ENCODE measurements at regions not wholly inside any gene's neighbourhood (a gene's known extent, or its start where the extent isn't known, plus 50 kb on each side); places are given as distances from the start of the nearest gene placed in this dataset.

DNA sequence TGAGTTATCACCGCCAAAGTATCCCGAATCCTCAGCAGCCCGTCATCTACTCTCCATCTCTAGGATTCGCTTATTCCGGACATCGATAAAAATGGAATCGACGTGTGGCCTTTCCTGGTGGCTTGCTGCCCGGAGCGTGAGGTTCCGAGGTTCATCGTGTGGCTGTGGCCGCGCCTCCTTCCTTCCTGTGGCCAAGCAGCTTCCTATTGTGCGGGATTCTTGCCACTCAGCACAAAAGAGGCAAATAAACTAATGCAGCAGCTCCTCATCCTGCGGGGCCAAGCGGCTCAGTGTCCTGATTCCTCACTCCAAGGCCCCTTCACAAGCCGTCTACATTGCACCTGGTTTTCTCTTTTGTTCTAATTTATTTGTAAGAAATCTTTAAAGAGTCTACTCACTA is 800.9 kb downstream of the CDH9 start:
- no peak overlapping the region for H2AFZ ChIP-seq (ENCODE audit: low read depth, low read length)
- H3K4me2 ChIP-seq (ENCODE audit: low read length): no peak overlapping the region
- no peak overlapping the region for H3K27ac ChIP-seq (ENCODE audit: low read length)
- H3K79me2 ChIP-seq (replicated peaks; ENCODE audit: insufficient read depth, low read length): no peaks in the 10 kb centered on the region
- TF ChIP-seq POLR2AphosphoS5 (IDR thresholded peaks at IDR 0.05) (no peak), MXI1 (conservative IDR thresholded peaks at IDR 0.05; ENCODE audit: poor library complexity, severe bottlenecking) (no peak), SMC3 (conservative IDR thresholded peaks at IDR 0.05; ENCODE audit: poor library complexity) (no peak), TAF1 (IDR thresholded peaks at IDR 0.05; ENCODE audit: low read depth) (no peak), EZH2 (IDR thresholded peaks at IDR 0.05; ENCODE audit: borderline replicate concordance, insufficient read depth, low read length, poor library complexity, severe bottlenecking) (no peak), EP300 (conservative IDR thresholded peaks at IDR 0.05; ENCODE audit: poor library complexity, severe bottlenecking) (no peak)
- TF ChIP-seq, protein P1, sequence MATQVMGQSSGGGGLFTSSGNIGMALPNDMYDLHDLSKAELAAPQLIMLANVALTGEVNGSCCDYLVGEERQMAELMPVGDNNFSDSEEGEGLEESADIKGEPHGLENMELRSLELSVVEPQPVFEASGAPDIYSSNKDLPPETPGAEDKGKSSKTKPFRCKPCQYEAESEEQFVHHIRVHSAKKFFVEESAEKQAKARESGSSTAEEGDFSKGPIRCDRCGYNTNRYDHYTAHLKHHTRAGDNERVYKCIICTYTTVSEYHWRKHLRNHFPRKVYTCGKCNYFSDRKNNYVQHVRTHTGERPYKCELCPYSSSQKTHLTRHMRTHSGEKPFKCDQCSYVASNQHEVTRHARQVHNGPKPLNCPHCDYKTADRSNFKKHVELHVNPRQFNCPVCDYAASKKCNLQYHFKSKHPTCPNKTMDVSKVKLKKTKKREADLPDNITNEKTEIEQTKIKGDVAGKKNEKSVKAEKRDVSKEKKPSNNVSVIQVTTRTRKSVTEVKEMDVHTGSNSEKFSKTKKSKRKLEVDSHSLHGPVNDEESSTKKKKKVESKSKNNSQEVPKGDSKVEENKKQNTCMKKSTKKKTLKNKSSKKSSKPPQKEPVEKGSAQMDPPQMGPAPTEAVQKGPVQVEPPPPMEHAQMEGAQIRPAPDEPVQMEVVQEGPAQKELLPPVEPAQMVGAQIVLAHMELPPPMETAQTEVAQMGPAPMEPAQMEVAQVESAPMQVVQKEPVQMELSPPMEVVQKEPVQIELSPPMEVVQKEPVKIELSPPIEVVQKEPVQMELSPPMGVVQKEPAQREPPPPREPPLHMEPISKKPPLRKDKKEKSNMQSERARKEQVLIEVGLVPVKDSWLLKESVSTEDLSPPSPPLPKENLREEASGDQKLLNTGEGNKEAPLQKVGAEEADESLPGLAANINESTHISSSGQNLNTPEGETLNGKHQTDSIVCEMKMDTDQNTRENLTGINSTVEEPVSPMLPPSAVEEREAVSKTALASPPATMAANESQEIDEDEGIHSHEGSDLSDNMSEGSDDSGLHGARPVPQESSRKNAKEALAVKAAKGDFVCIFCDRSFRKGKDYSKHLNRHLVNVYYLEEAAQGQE (IDR thresholded peaks at IDR 0.05; ENCODE audit: borderline replicate concordance): no peak
- H4K20me1 ChIP-seq (ENCODE audit: insufficient read depth): no peaks in the 10 kb centered on the region
- H3F3A ChIP-seq (ENCODE audit: insufficient read depth, low read length, poor library complexity, severe bottlenecking): no peaks in the 10 kb centered on the region
- H3K4me3 ChIP-seq (ENCODE audit: low read length): no peak overlapping the region
- H3K9me3 ChIP-seq (ENCODE audit: low read length): no peaks in the 10 kb centered on the region
- no peaks in the 10 kb centered on the region for H3K27me3 ChIP-seq (ENCODE audit: insufficient read depth, low read depth, low read length)
- H3K9me2 ChIP-seq (ENCODE audit: insufficient read depth, low read length): no peaks in the 10 kb centered on the region
- H3K36me3 ChIP-seq (ENCODE audit: insufficient read depth, low read length): no peaks in the 10 kb centered on the region
- no peak overlapping the region for H3K9ac ChIP-seq (ENCODE audit: low read length)

GRCh38 chr5:26236936-26237335 is 801.5 kb downstream of the CDH9 start:
- H3K9ac ChIP-seq (ENCODE audit: low read length): no peak overlapping the region
- no peaks in the 10 kb centered on the region for H3K27me3 ChIP-seq (ENCODE audit: insufficient read depth, low read depth, low read length)
- no peak overlapping the region for H2AFZ ChIP-seq (ENCODE audit: low read depth, low read length)
- H3K79me2 ChIP-seq (replicated peaks; ENCODE audit: insufficient read depth, low read length): no peaks in the 10 kb centered on the region
- H3F3A ChIP-seq (ENCODE audit: insufficient read depth, low read length, poor library complexity, severe bottlenecking): no peaks in the 10 kb centered on the region
- no peaks in the 10 kb centered on the region for H4K20me1 ChIP-seq (ENCODE audit: insufficient read depth)
- H3K9me2 ChIP-seq (ENCODE audit: insufficient read depth, low read length): no peaks in the 10 kb centered on the region
- H3K36me3 ChIP-seq (ENCODE audit: insufficient read depth, low read length): no peaks in the 10 kb centered on the region
- no peaks in the 10 kb centered on the region for H3K9me3 ChIP-seq (ENCODE audit: low read length)
- no peak overlapping the region for H3K4me2 ChIP-seq (ENCODE audit: low read length)
- TF ChIP-seq, protein P1 (IDR thresholded peaks at IDR 0.05; ENCODE audit: borderline replicate concordance): no peak
- TF ChIP-seq EP300 (conservative IDR thresholded peaks at IDR 0.05; ENCODE audit: poor library complexity, severe bottlenecking) (no peak), POLR2AphosphoS5 (IDR thresholded peaks at IDR 0.05) (no peak), SMC3 (conservative IDR thresholded peaks at IDR 0.05; ENCODE audit: poor library complexity) (no peak), RAD21 (conservative IDR thresholded peaks at IDR 0.05) (no peak), TAF1 (IDR thresholded peaks at IDR 0.05; ENCODE audit: low read depth) (no peak), MXI1 (conservative IDR thresholded peaks at IDR 0.05; ENCODE audit: poor library complexity, severe bottlenecking) (no peak), EZH2 (IDR thresholded peaks at IDR 0.05; ENCODE audit: borderline replicate concordance, insufficient read depth, low read length, poor library complexity, severe bottlenecking) (no peak), CTCF (IDR thresholded peaks at IDR 0.05; ENCODE audit: poor library complexity, severe bottlenecking) (no peak)
- H3K4me3 ChIP-seq (ENCODE audit: low read length): no peak overlapping the region
- no peak overlapping the region for H3K27ac ChIP-seq (ENCODE audit: low read length)
